ENCODE measurements at regions not wholly inside any gene's neighbourhood (a gene's known extent, or its start where the extent isn't known, plus 50 kb on each side); places are given as distances from the start of the nearest gene placed in this dataset.
"Not testable (repeated sequence)": the region's sequence is repeated elsewhere in the genome, so short reads cannot be mapped to it uniquely, and the experiment has no call there.

- DNase-seq; H3K9me3 ChIP-seq (replicated peaks); H3K36me3 ChIP-seq: not testable (repeated sequence)
Observed at GRCh38 chr21:32823296-32823695, 51.7 kb upstream of the PAXBP1 start.

DNA sequence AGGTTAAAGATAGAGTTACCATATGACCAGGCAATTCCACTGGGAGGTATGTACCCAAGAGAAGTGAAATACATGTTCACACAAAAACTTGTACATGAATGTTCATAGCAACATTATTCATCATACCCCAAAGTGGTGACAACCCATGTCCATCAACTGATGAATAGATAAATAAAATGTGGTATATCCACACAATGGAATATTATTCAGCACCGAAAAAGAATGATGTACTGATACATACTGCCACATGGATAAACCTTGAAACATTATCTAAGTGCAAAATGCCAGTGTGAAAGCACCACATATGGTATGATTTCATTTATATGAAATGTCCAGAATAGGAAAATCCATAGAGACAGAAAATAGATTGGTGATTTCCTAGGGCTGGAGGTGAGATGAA, 53.4 kb upstream of the PAXBP1 start:
- 0 out of 2 replicates have a peak, but pooled peaks cover 2% of the 10 kb centered on the region for H3K27me3 ChIP-seq
- no peak overlapping the region for H3K4me3 ChIP-seq
- H3K9me3 ChIP-seq (replicated peaks), result peaks cover 4% of the 10 kb centered on the region; the same call in 1 of the 2 replicates

More at GRCh38 chr21:32823296-32823695, 51.7 kb upstream of the PAXBP1 start:
- H3K4me1 ChIP-seq, H3K4me3 ChIP-seq, H3K27ac ChIP-seq, H3K27me3 ChIP-seq: not testable (repeated sequence)

DNA sequence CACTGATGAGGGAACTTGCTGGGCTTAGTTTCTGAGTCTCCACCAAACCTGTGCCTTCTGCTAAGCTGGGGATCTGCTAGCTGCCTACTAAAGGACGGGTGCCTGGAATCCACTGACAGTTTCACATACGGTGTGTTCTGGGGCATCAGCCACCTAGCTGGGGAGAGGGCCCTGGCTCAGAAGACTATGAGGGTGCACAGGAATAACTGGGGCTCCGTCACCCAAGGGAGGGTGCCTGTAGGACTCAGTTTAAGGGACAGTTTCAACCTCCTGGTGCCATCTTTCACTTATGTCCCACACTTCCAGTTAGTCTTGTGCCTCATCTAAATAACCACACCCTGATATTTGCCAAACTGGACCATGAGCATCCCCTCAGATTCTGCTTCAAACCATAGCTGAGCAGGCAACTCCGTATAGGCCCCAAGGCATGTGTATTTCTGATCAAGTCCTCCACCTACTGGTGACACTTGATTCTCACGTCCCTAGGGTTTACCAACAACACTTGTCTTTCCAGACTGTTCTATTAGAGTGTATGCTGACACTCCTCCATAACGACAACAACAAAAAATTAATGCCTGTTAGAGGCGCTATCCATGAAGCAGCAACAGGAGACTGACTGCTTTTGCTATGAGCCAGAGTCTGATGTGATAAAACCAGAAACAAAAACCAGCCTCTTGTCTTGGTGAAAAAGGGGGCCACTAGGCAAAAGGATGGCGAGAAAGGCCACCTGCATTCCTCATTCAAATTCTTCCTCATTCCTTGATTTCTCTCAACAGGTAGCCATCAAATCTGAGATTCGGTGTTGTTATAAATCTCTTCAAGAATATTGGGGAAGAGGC, 55.0 kb upstream of the PAXBP1 start:
- no peaks in the 10 kb centered on the region for H3K4me1 ChIP-seq
- 0 out of 2 replicates have a peak, but pooled peaks cover 2% of the 10 kb centered on the region for H3K27me3 ChIP-seq
- H3K27ac ChIP-seq, result no peak overlapping the region
- H3K4me3 ChIP-seq, result no peak overlapping the region
- DNase-seq, result peak; percentile 27 to 68
- no peaks in the 10 kb centered on the region for H3K36me3 ChIP-seq
- H3K9me3 ChIP-seq (replicated peaks), result peaks cover 4% of the 10 kb centered on the region; the same call in 1 of the 2 replicates

More for the DNA sequence above, 53.4 kb upstream of the PAXBP1 start:
- no peaks in the 10 kb centered on the region for H3K36me3 ChIP-seq
- DNase-seq, result no peak
- H3K4me1 ChIP-seq, result no peaks in the 10 kb centered on the region
- no peak overlapping the region for H3K27ac ChIP-seq

DNA sequence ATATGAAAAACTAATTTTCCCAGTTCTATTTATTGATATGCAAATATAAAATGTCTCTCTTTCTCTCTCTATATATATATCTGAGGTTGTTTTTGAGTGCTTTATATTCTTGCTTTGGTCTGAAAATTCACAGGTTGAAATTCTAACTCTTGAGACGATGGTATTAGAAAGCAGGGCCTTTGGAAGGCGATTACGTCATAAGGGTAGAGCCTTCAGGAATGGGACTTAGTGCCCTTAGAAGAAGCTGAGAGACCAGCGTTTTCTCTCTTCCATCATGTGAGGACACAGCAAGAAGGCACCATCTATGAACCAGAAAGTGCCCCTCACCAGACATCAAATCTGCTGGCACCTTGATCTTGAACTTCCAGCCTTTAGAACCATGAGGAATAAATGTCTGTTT, 57.4 kb upstream of the PAXBP1 start:
- Histone ChIP-seq H3K27ac (no peak overlapping the region), H3K4me3 (no peak overlapping the region), H3K36me3 (no peaks in the 10 kb centered on the region), H3K4me1 (no peaks in the 10 kb centered on the region), H3K9me3 (replicated peaks) (0 out of 2 replicates have a peak, but pooled peaks cover 4% of the 10 kb centered on the region), H3K27me3 (0 out of 2 replicates have a peak, but pooled peaks cover 2% of the 10 kb centered on the region)
- DNase-seq, result no peak

- Histone ChIP-seq H3K36me3 (no peaks in the 10 kb centered on the region), H3K27ac (no peak overlapping the region), H3K4me3 (no peak overlapping the region), H3K27me3 (0 out of 2 replicates have a peak, but pooled peaks cover 2% of the 10 kb centered on the region), H3K4me1 (no peaks in the 10 kb centered on the region), H3K9me3 (replicated peaks) (0 out of 2 replicates have a peak, but pooled peaks cover 4% of the 10 kb centered on the region)
- no peak for DNase-seq
Observed at GRCh38 chr21:32829504-32829903, 57.9 kb upstream of the PAXBP1 start.

GRCh38 chr21:32831779-32832178, 60.2 kb upstream of the PAXBP1 start:
- H3K27me3 ChIP-seq; H3K4me1 ChIP-seq; DNase-seq; H3K27ac ChIP-seq; H3K9me3 ChIP-seq (replicated peaks); H3K36me3 ChIP-seq; H3K4me3 ChIP-seq: not testable (repeated sequence)

GRCh38 chr21:32834211-32834915, 62.8 kb upstream of the PAXBP1 start:
- Histone ChIP-seq H3K9me3 (replicated peaks) (peaks cover 3% of the 10 kb centered on the region), H3K27ac (no peak overlapping the region), H3K36me3 (no peaks in the 10 kb centered on the region), H3K4me3 (no peak overlapping the region), H3K4me1 (no peaks in the 10 kb centered on the region), H3K27me3 (no peaks in the 10 kb centered on the region; the same call in 1 of the 2 replicates)
- no peak for DNase-seq

- Histone ChIP-seq H3K27me3 (no peaks in the 10 kb centered on the region; the same call in 1 of the 2 replicates), H3K9me3 (replicated peaks) (peaks cover 3% of the 10 kb centered on the region)
Observed at GRCh38 chr21:32834916-32835235, 63.3 kb upstream of the PAXBP1 start.

DNA sequence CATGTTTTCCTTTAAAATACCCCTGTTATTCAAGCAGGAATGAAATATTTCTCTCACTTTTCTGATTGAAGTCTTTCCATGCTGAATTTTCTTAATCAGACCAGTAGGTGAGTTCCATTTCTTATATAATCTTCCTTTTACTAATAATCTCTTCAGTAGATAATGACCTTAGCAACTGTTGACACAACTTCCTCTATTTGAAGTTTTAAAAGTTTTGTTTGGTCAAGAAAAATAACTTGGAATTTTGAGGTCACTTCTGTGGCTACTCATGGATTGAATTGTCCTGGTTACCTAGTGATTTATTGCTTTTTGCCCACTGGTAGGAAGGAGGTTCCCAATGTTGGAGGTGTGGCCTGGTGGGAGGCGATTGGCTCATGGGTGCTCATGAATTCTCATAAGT, 70.6 kb upstream of the PAXBP1 start:
- 0 out of 2 replicates have a peak, but pooled peaks cover 3% of the 10 kb centered on the region for H3K4me1 ChIP-seq
- no peaks in the 10 kb centered on the region for H3K36me3 ChIP-seq
- no peak overlapping the region for H3K27ac ChIP-seq
- H3K9me3 ChIP-seq (replicated peaks), result no peaks in the 10 kb centered on the region
- H3K4me3 ChIP-seq, result no peak overlapping the region
- H3K27me3 ChIP-seq, result peaks cover 7% of the 10 kb centered on the region; the same call in 1 of the 2 replicates
- no peak for DNase-seq

More at GRCh38 chr21:32834916-32835235, 63.3 kb upstream of the PAXBP1 start:
- Histone ChIP-seq H3K27ac (no peak overlapping the region), H3K4me3 (no peak overlapping the region), H3K4me1 (no peaks in the 10 kb centered on the region), H3K36me3 (no peaks in the 10 kb centered on the region)
- no peak for DNase-seq

DNA sequence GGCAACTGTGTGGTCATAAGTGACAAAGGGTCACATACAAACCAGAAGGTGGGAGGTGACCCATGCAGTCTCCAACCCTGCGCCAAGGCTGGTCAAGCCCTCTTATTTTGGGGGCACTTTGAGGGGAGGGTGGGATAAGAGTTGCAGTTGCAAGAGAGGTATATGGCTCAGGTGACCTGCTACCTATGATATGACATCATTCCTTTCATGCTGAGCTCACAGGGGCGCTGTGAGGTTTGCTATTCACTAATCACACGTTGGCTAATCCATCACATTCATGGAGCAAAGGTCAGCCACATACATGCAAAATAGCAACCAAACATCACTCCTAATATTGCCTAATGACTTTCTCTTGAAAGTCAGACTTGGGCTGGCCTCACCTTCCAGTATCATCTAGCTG, 72.0 kb upstream of the PAXBP1 start:
- Histone ChIP-seq H3K4me3 (no peak overlapping the region), H3K36me3 (no peaks in the 10 kb centered on the region), H3K27ac (no peak overlapping the region), H3K4me1 (0 out of 2 replicates have a peak, but pooled peaks cover 3% of the 10 kb centered on the region), H3K27me3 (peaks cover 7% of the 10 kb centered on the region; the same call in 1 of the 2 replicates), H3K9me3 (replicated peaks) (no peaks in the 10 kb centered on the region)
- DNase-seq, result no peak

- Histone ChIP-seq H3K27me3 (peaks cover 7% of the 10 kb centered on the region; the same call in 1 of the 2 replicates), H3K4me3 (no peak overlapping the region)
- DNase-seq, result no peak
Observed at GRCh38 chr21:32844076-32844475, 72.5 kb upstream of the PAXBP1 start.

DNA sequence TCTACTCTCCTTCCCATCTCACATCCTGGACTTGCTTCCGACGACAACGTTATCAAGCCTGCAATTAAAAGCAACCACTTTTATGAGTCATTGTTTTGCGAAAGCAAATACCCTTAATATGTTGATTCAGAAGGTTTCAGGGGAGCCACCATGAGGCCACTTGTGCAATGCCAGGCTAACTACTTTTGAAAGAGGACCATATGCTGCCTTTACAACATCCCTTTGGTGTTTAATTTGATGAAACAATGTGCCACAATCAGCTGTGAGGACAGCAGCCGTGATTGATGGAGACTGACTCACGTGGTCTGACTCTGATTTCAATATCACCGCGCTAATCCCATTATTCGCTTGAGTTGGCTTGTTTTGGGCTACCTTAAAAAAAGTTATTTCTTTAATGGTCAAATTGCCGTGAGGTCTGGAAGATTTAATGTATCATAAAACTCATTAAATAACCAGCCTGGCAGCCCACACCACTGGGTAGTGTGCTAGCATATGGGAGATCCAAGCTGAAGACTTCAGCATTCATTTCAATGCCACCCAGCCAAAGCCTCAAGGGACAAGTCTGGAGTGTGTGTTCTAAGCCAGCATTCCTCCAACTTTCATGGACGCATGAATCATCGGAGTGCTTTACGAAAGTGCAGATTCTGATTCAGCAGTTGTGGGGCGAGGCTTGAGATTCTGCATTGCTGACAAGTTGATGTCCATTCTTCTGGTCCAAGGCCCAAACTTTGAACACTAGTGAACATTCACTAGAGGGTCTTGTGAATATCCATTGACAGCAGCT, 73.3 kb upstream of the PAXBP1 start:
- no peaks in the 10 kb centered on the region for H3K36me3 ChIP-seq
- no peaks in the 10 kb centered on the region for H3K9me3 ChIP-seq (replicated peaks)
- 0 out of 2 replicates have a peak, but pooled peaks cover 3% of the 10 kb centered on the region for H3K4me1 ChIP-seq
- peak; percentile 22 to 23 for DNase-seq
- no peak overlapping the region for H3K4me3 ChIP-seq
- peaks cover 7% of the 10 kb centered on the region; the same call in 1 of the 2 replicates for H3K27me3 ChIP-seq
- H3K27ac ChIP-seq, result no peak overlapping the region

More at GRCh38 chr21:32844076-32844475, 72.5 kb upstream of the PAXBP1 start:
- no peak overlapping the region for H3K27ac ChIP-seq
- 0 out of 2 replicates have a peak, but pooled peaks cover 3% of the 10 kb centered on the region for H3K4me1 ChIP-seq
- H3K36me3 ChIP-seq, result no peaks in the 10 kb centered on the region
- H3K9me3 ChIP-seq (replicated peaks), result no peaks in the 10 kb centered on the region

GRCh38 chr21:32858628-32859027, 87.1 kb upstream of the PAXBP1 start:
- DNase-seq, result no peak
- Histone ChIP-seq H3K36me3 (no peaks in the 10 kb centered on the region), H3K4me3 (no peak overlapping the region)

GRCh38 chr21:32860399-32860798, 88.8 kb upstream of the PAXBP1 start:
- Histone ChIP-seq H3K27ac (no peak overlapping the region), H3K36me3 (no peaks in the 10 kb centered on the region), H3K9me3 (replicated peaks) (0 out of 2 replicates have a peak, but pooled peaks cover under 1% of the 10 kb centered on the region), H3K27me3 (no peaks in the 10 kb centered on the region), H3K4me1 (peaks cover 7% of the 10 kb centered on the region), H3K4me3 (no peak overlapping the region)
- DNase-seq, result no peak

More at GRCh38 chr21:32858628-32859027, 87.1 kb upstream of the PAXBP1 start:
- Histone ChIP-seq H3K9me3 (replicated peaks) (peaks cover 3% of the 10 kb centered on the region; the same call in 1 of the 2 replicates), H3K4me1 (peaks cover 7% of the 10 kb centered on the region), H3K27me3 (no peaks in the 10 kb centered on the region), H3K27ac (no peak overlapping the region)

All from SJCRH30 (cell line).